Esophagus (tissue), 2 donors: ENCODE measurements at regions not wholly inside any gene's neighbourhood (a gene's known extent, or its start where the extent isn't known, plus 50 kb on each side); places are given as distances from the start of the nearest gene placed in this dataset.

ENCODE experiments used
- H3K27ac ChIP-seq, 2 donors: one replicate each; pipeline ENCODE4 v1.5.1; 2013; ENCODE audit warnings: low read depth in 2 of 2, mild to moderate bottlenecking in 2 of 2, inconsistent platforms in 1 of 2, low read length in 1 of 2, moderate library complexity in 1 of 2
- H3K27me3 ChIP-seq, 2 donors: one replicate each; pipeline ENCODE4 v1.6.1; 2013; ENCODE audit warnings: low read length in 2 of 2, control low read depth in 1 of 2, mild to moderate bottlenecking in 1 of 2; ENCODE audit not compliant: insufficient read depth in 2 of 2, control insufficient read depth in 1 of 2
- H3K36me3 ChIP-seq, 2 donors: one replicate each; pipeline ENCODE4 v1.6.1; 2013; ENCODE audit warnings: low read length in 1 of 2; ENCODE audit not compliant: control insufficient read depth in 2 of 2, insufficient read depth in 2 of 2
- H3K4me1 ChIP-seq, 2 donors: one replicate each; pipeline ENCODE4 v1.6.1; 2013; ENCODE audit warnings: low read length in 1 of 2; ENCODE audit not compliant: control insufficient read depth in 2 of 2, insufficient read depth in 2 of 2
- H3K4me3 ChIP-seq, 2 donors: one replicate each; pipeline ENCODE4 v1.5.1; 2013; ENCODE audit warnings: low read length in 2 of 2, mild to moderate bottlenecking in 2 of 2, low read depth in 1 of 2, moderate library complexity in 1 of 2
- H3K9me3 ChIP-seq, 2 donors: one replicate each; pipeline ENCODE4 v1.6.1; 2013; ENCODE audit warnings: mild to moderate bottlenecking in 2 of 2, low read depth in 1 of 2, low read length in 1 of 2, moderate library complexity in 1 of 2; ENCODE audit not compliant: control insufficient read depth in 2 of 2, insufficient read depth in 1 of 2
- WGBS, 2 donors: extraction: QIAGEN DNeasy Blood & Tissue Kit; methylation state at CpG; one replicate each; pipeline ENCODE4 v1.1.7; 2013; 5-methylcytosine and 5-hydroxymethylcytosine counted together
- donor health status: healthy with polysubstance abuse.
- donor health status: Bipolar disorder and iron deficiency.

- Histone ChIP-seq H3K27me3 (no peaks in the 10 kb centered on the region), H3K27ac (no peak overlapping the region), H3K9me3 (no peaks in the 10 kb centered on the region), H3K4me1 (no peaks in the 10 kb centered on the region), H3K36me3 (no peaks in the 10 kb centered on the region), H3K4me3 (no peak overlapping the region)
Observed at GRCh38 chr6:126446248-126446647, 106.3 kb downstream of the CENPW start.

- Histone ChIP-seq H3K27me3 (no peaks in the 10 kb centered on the region), H3K27ac (no peak overlapping the region), H3K9me3 (no peaks in the 10 kb centered on the region), H3K4me1 (no peaks in the 10 kb centered on the region), H3K4me3 (no peak overlapping the region), H3K36me3 (no peaks in the 10 kb centered on the region)
Observed at GRCh38 chr6:126447367-126447766, 107.5 kb downstream of the CENPW start.

- no peaks in the 10 kb centered on the region for H3K4me1 ChIP-seq
- no peak overlapping the region for H3K27ac ChIP-seq
- H3K4me3 ChIP-seq = no peak overlapping the region
- 63 to 67% methylated on average over 6 of the region's 6 CpGs for WGBS, 2 donors
- H3K9me3 ChIP-seq = no peaks in the 10 kb centered on the region
- no peaks in the 10 kb centered on the region for H3K36me3 ChIP-seq
- no peaks in the 10 kb centered on the region for H3K27me3 ChIP-seq
Observed at GRCh38 chr6:126461045-126461444, 121.1 kb downstream of the CENPW start.

- Histone ChIP-seq H3K9me3 (no peaks in the 10 kb centered on the region), H3K4me1 (no peaks in the 10 kb centered on the region), H3K36me3 (no peaks in the 10 kb centered on the region), H3K4me3 (no peak overlapping the region), H3K27me3 (no peaks in the 10 kb centered on the region), H3K27ac (no peak overlapping the region)
- 30 to 55% methylated on average over 1 of the region's 1 CpG for WGBS, 2 donors
Observed at GRCh38 chr6:126464245-126464644, 124.3 kb downstream of the CENPW start.

GRCh38 chr6:126475449-126475848, 135.5 kb downstream of the CENPW start:
- no peak overlapping the region for H3K27ac ChIP-seq
- H3K9me3 ChIP-seq = no peaks in the 10 kb centered on the region
- no peaks in the 10 kb centered on the region for H3K4me1 ChIP-seq
- no peaks in the 10 kb centered on the region for H3K27me3 ChIP-seq
- H3K4me3 ChIP-seq = no peak overlapping the region
- H3K36me3 ChIP-seq = no peaks in the 10 kb centered on the region

GRCh38 chr6:126477678-126478077, 137.8 kb downstream of the CENPW start:
- no peak overlapping the region for H3K4me3 ChIP-seq
- H3K36me3 ChIP-seq = no peaks in the 10 kb centered on the region
- no peaks in the 10 kb centered on the region for H3K9me3 ChIP-seq
- H3K4me1 ChIP-seq = no peaks in the 10 kb centered on the region
- no peak overlapping the region for H3K27ac ChIP-seq
- WGBS, 2 donors = 76 to 82% methylated on average over 1 of the region's 1 CpG
- no peaks in the 10 kb centered on the region for H3K27me3 ChIP-seq

GRCh38 chr6:126480268-126480667, 140.4 kb downstream of the CENPW start:
- H3K27ac ChIP-seq = no peak overlapping the region
- no peak overlapping the region for H3K4me3 ChIP-seq
- H3K4me1 ChIP-seq = no peaks in the 10 kb centered on the region
- no peaks in the 10 kb centered on the region for H3K36me3 ChIP-seq
- no peaks in the 10 kb centered on the region for H3K9me3 ChIP-seq
- no peaks in the 10 kb centered on the region for H3K27me3 ChIP-seq
- 78 to 79% methylated on average over 2 of the region's 2 CpGs for WGBS, 2 donors

GRCh38 chr6:126481319-126481718, 141.4 kb downstream of the CENPW start:
- 87 to 95% methylated on average over 1 of the region's 1 CpG for WGBS, 2 donors
- H3K4me3 ChIP-seq = no peak overlapping the region

GRCh38 chr6:126504792-126505191, 164.9 kb downstream of the CENPW start:
- no peaks in the 10 kb centered on the region for H3K4me1 ChIP-seq
- no peak overlapping the region for H3K4me3 ChIP-seq
- peaks cover 0 to 2% of the 10 kb centered on the region in 2 donors for H3K9me3 ChIP-seq
- H3K27ac ChIP-seq = no peak overlapping the region
- H3K27me3 ChIP-seq = no peaks in the 10 kb centered on the region
- WGBS, 2 donors = 92 to 96% methylated on average over 9 of the region's 9 CpGs
- no peaks in the 10 kb centered on the region for H3K36me3 ChIP-seq

More at GRCh38 chr6:126481319-126481718, 141.4 kb downstream of the CENPW start:
- Histone ChIP-seq H3K9me3 (no peaks in the 10 kb centered on the region), H3K36me3 (no peaks in the 10 kb centered on the region), H3K27me3 (no peaks in the 10 kb centered on the region), H3K27ac (no peak overlapping the region), H3K4me1 (no peaks in the 10 kb centered on the region)

- no peaks in the 10 kb centered on the region for H3K36me3 ChIP-seq
- H3K4me1 ChIP-seq = no peaks in the 10 kb centered on the region
- 68 to 70% methylated on average over 1 of the region's 1 CpG for WGBS, 2 donors
- H3K9me3 ChIP-seq = no peaks in the 10 kb centered on the region
- no peaks in the 10 kb centered on the region for H3K27me3 ChIP-seq
- H3K4me3 ChIP-seq = no peak overlapping the region
- no peak overlapping the region for H3K27ac ChIP-seq
Observed at GRCh38 chr6:126513198-126513597, 173.3 kb downstream of the CENPW start.
